Left colon (tissue), 2 donors: ENCODE measurements at regions not wholly inside any gene's neighbourhood (a gene's known extent, or its start where the extent isn't known, plus 50 kb on each side); places are given as distances from the start of the nearest gene placed in this dataset.

Experiments
- microRNA-seq, 2 donors: library from miRNA; unstranded; fragments of <30 nt; microRNA quantifications; one replicate each; pipeline versions ENCODE4 v1.1.0 to v1.2.0, GENCODE V29; 2020
- donor health status: DM: no; HTN: no; CAD: no.
- donor health status: DM: yes; HTN: yes; CAD: no.

Small RNA genes lying in the stretch of these regions (microRNA-seq; reads per million reads assigned to microRNA genes)
- 0 reads per million in 2 donors for gene MIR8054
